HepG2 (cell line): ENCODE measurements at regions not wholly inside any gene's neighbourhood (a gene's known extent, or its start where the extent isn't known, plus 50 kb on each side); places are given as distances from the start of the nearest gene placed in this dataset.

Experiments
- ATAC-seq: fragments of 200-7000 bp; cut with Tn5 transposase; 3 replicates; pipeline ENCODE4 v1.9.1; 2020; ENCODE audit warnings: mild to moderate bottlenecking, moderate library complexity
- BruUV-seq: library from RNA; stranded (reverse); fragments of 400-500 nt; replicated peaks from 2 replicates; lab custom pipeline; 2021; lab: Mats Ljungman, UMichigan
- CTCF ChIA-PET: fragments of 300-600 bp; formaldehyde crosslinking; extraction: SDS; loops from one replicate; lab custom pipeline; 2021; ENCODE audit warnings: low total read pairs, inconsistent platforms, low intra/inter-chr PET ratio; lab: Yijun Ruan, JAX
- POLR2A ChIA-PET: fragments of 350-600 bp; sonication (Branson Sonifier 250); formaldehyde crosslinking; loops from one replicate; lab custom pipeline; 2020; ENCODE audit warnings: antibody characterized with exemption, inconsistent platforms; lab: Yijun Ruan, JAX
- DNase-seq: peaks from one replicate; pipeline ENCODE4 v3.0.0-alpha.2; 2015; ENCODE audit warnings: low spot score
- FAIRE-seq: peaks from 3 replicates; lab custom pipeline; 2011; peaks lifted over from hg19 to GRCh38; lab: Jason Lieb, UNC
- H2AFZ ChIP-seq: one replicate; pipeline ENCODE4 v1.6.1; 2011; ENCODE audit warnings: low read length, inconsistent platforms
- H3K27ac ChIP-seq: fragments of 300-600 bp; 3 replicates; pipeline ENCODE4 v1.8.0; 2011; ENCODE audit warnings: mixed run types, mild to moderate bottlenecking, mixed read lengths, low read length, inconsistent platforms; ENCODE audit not compliant: insufficient read depth; ENCODE audit errors: extremely low read length
- H3K27me3 ChIP-seq, 2 experiments: fragments of 200-600 bp in 1 of 2; 2 replicates in 1 of 2; 3 replicates in 1 of 2; pipeline versions ENCODE4 v1.6.0 to v1.8.0; 2011; ENCODE audit warnings: low read length in 2 of 2, mild to moderate bottlenecking in 2 of 2, moderate library complexity in 2 of 2, inconsistent platforms in 1 of 2; ENCODE audit not compliant: insufficient read depth in 2 of 2, control insufficient read depth in 1 of 2
- H3K36me3 ChIP-seq, 2 experiments: fragments of 200-600 bp in 1 of 2; replicated peaks in 1 of 2; 2 replicates in 1 of 2; 3 replicates in 1 of 2; pipeline versions ENCODE4 v1.5.1 to v1.8.0; 2011; ENCODE audit warnings: low read length in 2 of 2, inconsistent platforms in 1 of 2; ENCODE audit not compliant: insufficient read depth in 2 of 2, control insufficient read depth in 1 of 2
- H3K4me1 ChIP-seq: 2 replicates; pipeline ENCODE4 v1.5.1; 2012; ENCODE audit warnings: low read length, inconsistent platforms; ENCODE audit not compliant: insufficient read depth
- H3K4me2 ChIP-seq: 2 replicates; pipeline ENCODE4 v1.6.0; 2011; ENCODE audit warnings: low read depth, low read length, inconsistent platforms
- H3K4me3 ChIP-seq, 3 experiments: fragments of 200-600 bp in 1 of 3; sonication (generic), shearing (Covaris generic) in 1 of 3; replicated peaks in 1 of 3; 2 replicates each; pipeline ENCODE4 v1.5.1; 2011 to 2016; ENCODE audit warnings: low read length in 3 of 3, inconsistent platforms in 2 of 3, low read depth in 2 of 3, mild to moderate bottlenecking in 2 of 3, control low read depth in 1 of 3, mixed read lengths in 1 of 3; ENCODE audit not compliant: insufficient read depth in 1 of 3
- H3K79me2 ChIP-seq: one replicate; pipeline ENCODE4 v1.6.1; 2011; ENCODE audit warnings: low read length, inconsistent platforms; ENCODE audit not compliant: insufficient read depth
- H3K9ac ChIP-seq: 2 replicates; pipeline ENCODE4 v1.6.0; 2011; ENCODE audit warnings: mild to moderate bottlenecking, low read depth, low read length, inconsistent platforms; ENCODE audit not compliant: insufficient read depth
- H3K9me3 ChIP-seq: 2 replicates; pipeline ENCODE4 v1.5.1; 2012; ENCODE audit warnings: mild to moderate bottlenecking, low read length
- H4K20me1 ChIP-seq: 2 replicates; pipeline ENCODE4 v1.6.0; 2011; ENCODE audit warnings: inconsistent platforms, mild to moderate bottlenecking, low read length, moderate library complexity; ENCODE audit not compliant: insufficient read depth
- HOXA7 ChIP-seq: sonication (generic); formaldehyde crosslinking; IDR thresholded peaks from 2 replicates; pipeline ENCODE4 v1.8.1; 2022; ENCODE audit warnings: mild to moderate bottlenecking, missing genetic modification reagents, moderate library complexity
- KAT2B ChIP-seq: fragments of 150-350 bp; IDR thresholded peaks from 2 replicates; pipeline ENCODE4 v1.6.1; 2014; ENCODE audit warnings: low read depth, low read length, borderline replicate concordance
- KLF16 ChIP-seq, 2 experiments: sonication (generic) in 1 of 2; formaldehyde crosslinking in 1 of 2; IDR thresholded peaks; 2 replicates each; pipeline versions ENCODE4 v1.6.1 to v1.8.0; 2016 to 2023; ENCODE audit warnings: missing genetic modification reagents in 2 of 2, missing compliant biosample characterization in 1 of 2
- KMT2B ChIP-seq: IDR thresholded peaks from 2 replicates; pipeline ENCODE4 v1.6.1; 2016; ENCODE audit warnings: missing genetic modification reagents, missing compliant biosample characterization
- NCOA1 ChIP-seq: sonication (generic); formaldehyde crosslinking; IDR thresholded peaks from 2 replicates; pipeline ENCODE4 v1.9.0; 2021; ENCODE audit warnings: missing genetic modification reagents
- ZNF234 ChIP-seq: sonication (generic); formaldehyde crosslinking; conservative IDR thresholded peaks from 2 replicates; pipeline ENCODE4 v1.5.1; 2020; ENCODE audit warnings: mild to moderate bottlenecking, missing genetic modification reagents
- ZNF879 ChIP-seq: sonication (generic); formaldehyde crosslinking; IDR thresholded peaks from 2 replicates; pipeline ENCODE4 v1.8.1; 2023; ENCODE audit warnings: missing genetic modification reagents
- WGBS: methylation state at CpG from one replicate; pipeline ENCODE4 v1.1.6; 2017; ENCODE audit warnings: low lambda C conversion rate; 5-methylcytosine and 5-hydroxymethylcytosine counted together
- in situ Hi-C: cut with HindIII; loops from 2 replicates; pipeline ENCODE4 v1.10.0; 2017; ENCODE audit warnings: low pct_unique_long_range_greater_than_20kb; ENCODE audit not compliant: extremely low pct_ligation_motif_present
- intact Hi-C: fragments of 100-400 bp; cut with micrococcal nuclease; formaldehyde crosslinking; loops from one replicate; pipeline ENCODE4 v1.10.0; 2022; ENCODE audit not compliant: unreplicated experiment
- TF ChIP-seq, protein P1 (sequence below): sonication (generic); formaldehyde crosslinking; IDR thresholded peaks from 2 replicates; pipeline ENCODE4 v1.4.0; 2020; ENCODE audit warnings: mild to moderate bottlenecking, missing genetic modification reagents
- TF ChIP-seq, protein P2 (sequence below), 2 experiments: fragments of 450-650 bp in 1 of 2; sonication (generic) in 1 of 2; formaldehyde crosslinking in 1 of 2; IDR thresholded peaks; 2 replicates each; pipeline versions ENCODE4 v1.6.1 to v1.8.0; 2016 to 2022; ENCODE audit warnings: antibody characterized with exemption in 1 of 2, mild to moderate bottlenecking in 1 of 2, missing genetic modification reagents in 1 of 2
- TF ChIP-seq, protein P3 (sequence below): sonication (generic); formaldehyde crosslinking; IDR thresholded peaks from 2 replicates; pipeline ENCODE4 v1.8.0; 2022; ENCODE audit warnings: mild to moderate bottlenecking, missing genetic modification reagents

DNA sequence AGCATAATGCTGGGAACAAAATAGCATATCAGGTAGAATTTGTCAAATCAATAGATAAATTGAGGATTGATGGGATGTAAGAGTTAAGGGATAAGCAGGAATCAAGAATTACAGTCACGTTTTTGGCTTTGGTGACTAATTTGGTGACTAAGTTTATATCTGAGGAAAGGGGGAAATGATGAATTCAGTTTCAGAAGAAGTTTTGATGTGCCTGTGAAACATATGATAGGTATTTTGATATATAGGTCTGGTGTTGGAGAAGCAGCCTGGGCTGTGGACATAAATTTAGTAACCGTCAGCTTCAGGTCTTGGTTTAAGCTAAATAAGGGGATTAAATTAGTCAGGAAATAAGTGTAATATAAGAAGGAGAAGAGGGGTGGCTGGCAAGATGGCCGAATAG lies 79.0 kb upstream of the EDA2R start:
- no peaks in the 10 kb centered on the region for H3K36me3 ChIP-seq
- no TSS peak for BruUV-seq
- POLR2A ChIA-PET, result no interaction called here
- H3K4me2 ChIP-seq, result no peak overlapping the region
- DNase-seq, result no peak
- no peaks in the 10 kb centered on the region for H3K9me3 ChIP-seq
- H3K27me3 ChIP-seq, result no peaks in the 10 kb centered on the region
- FAIRE-seq, result no peak
- no peak for ATAC-seq
- no peaks in the 10 kb centered on the region for H3K4me1 ChIP-seq
- intact Hi-C loops, result no loop called here
- no peaks in the 10 kb centered on the region for H4K20me1 ChIP-seq
- no peak overlapping the region for H3K9ac ChIP-seq
- no peak overlapping the region for H3K4me3 ChIP-seq
- H3K27ac ChIP-seq, result no peak overlapping the region
- in situ Hi-C loops, result no loop called here
- CTCF ChIA-PET, result no interaction called here
- H3K79me2 ChIP-seq, result no peaks in the 10 kb centered on the region
- WGBS, result 3% methylated on average over 3 of the region's 3 CpGs
- no peak overlapping the region for H2AFZ ChIP-seq
- TF ChIP-seq, protein P1, sequence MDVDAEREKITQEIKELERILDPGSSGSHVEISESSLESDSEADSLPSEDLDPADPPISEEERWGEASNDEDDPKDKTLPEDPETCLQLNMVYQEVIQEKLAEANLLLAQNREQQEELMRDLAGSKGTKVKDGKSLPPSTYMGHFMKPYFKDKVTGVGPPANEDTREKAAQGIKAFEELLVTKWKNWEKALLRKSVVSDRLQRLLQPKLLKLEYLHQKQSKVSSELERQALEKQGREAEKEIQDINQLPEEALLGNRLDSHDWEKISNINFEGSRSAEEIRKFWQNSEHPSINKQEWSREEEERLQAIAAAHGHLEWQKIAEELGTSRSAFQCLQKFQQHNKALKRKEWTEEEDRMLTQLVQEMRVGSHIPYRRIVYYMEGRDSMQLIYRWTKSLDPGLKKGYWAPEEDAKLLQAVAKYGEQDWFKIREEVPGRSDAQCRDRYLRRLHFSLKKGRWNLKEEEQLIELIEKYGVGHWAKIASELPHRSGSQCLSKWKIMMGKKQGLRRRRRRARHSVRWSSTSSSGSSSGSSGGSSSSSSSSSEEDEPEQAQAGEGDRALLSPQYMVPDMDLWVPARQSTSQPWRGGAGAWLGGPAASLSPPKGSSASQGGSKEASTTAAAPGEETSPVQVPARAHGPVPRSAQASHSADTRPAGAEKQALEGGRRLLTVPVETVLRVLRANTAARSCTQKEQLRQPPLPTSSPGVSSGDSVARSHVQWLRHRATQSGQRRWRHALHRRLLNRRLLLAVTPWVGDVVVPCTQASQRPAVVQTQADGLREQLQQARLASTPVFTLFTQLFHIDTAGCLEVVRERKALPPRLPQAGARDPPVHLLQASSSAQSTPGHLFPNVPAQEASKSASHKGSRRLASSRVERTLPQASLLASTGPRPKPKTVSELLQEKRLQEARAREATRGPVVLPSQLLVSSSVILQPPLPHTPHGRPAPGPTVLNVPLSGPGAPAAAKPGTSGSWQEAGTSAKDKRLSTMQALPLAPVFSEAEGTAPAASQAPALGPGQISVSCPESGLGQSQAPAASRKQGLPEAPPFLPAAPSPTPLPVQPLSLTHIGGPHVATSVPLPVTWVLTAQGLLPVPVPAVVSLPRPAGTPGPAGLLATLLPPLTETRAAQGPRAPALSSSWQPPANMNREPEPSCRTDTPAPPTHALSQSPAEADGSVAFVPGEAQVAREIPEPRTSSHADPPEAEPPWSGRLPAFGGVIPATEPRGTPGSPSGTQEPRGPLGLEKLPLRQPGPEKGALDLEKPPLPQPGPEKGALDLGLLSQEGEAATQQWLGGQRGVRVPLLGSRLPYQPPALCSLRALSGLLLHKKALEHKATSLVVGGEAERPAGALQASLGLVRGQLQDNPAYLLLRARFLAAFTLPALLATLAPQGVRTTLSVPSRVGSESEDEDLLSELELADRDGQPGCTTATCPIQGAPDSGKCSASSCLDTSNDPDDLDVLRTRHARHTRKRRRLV, result no peak
- TF ChIP-seq, protein P2, sequence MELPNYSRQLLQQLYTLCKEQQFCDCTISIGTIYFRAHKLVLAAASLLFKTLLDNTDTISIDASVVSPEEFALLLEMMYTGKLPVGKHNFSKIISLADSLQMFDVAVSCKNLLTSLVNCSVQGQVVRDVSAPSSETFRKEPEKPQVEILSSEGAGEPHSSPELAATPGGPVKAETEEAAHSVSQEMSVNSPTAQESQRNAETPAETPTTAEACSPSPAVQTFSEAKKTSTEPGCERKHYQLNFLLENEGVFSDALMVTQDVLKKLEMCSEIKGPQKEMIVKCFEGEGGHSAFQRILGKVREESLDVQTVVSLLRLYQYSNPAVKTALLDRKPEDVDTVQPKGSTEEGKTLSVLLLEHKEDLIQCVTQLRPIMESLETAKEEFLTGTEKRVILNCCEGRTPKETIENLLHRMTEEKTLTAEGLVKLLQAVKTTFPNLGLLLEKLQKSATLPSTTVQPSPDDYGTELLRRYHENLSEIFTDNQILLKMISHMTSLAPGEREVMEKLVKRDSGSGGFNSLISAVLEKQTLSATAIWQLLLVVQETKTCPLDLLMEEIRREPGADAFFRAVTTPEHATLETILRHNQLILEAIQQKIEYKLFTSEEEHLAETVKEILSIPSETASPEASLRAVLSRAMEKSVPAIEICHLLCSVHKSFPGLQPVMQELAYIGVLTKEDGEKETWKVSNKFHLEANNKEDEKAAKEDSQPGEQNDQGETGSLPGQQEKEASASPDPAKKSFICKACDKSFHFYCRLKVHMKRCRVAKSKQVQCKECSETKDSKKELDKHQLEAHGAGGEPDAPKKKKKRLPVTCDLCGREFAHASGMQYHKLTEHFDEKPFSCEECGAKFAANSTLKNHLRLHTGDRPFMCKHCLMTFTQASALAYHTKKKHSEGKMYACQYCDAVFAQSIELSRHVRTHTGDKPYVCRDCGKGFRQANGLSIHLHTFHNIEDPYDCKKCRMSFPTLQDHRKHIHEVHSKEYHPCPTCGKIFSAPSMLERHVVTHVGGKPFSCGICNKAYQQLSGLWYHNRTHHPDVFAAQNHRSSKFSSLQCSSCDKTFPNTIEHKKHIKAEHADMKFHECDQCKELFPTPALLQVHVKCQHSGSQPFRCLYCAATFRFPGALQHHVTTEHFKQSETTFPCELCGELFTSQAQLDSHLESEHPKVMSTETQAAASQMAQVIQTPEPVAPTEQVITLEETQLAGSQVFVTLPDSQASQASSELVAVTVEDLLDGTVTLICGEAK (IDR thresholded peaks at IDR 0.05), result no peak
- TF ChIP-seq, protein P2 (CRISPR knock-in tag; IDR thresholded peaks at IDR 0.05), result no peak
- TF ChIP-seq KMT2B (CRISPR knock-in tag) (no peak), KAT2B (no peak), HOXA7 (CRISPR knock-in tag) (no peak), KLF16 (CRISPR knock-in tag; IDR thresholded peaks at IDR 0.05) (no peak), NCOA1 (no peak), ZNF234 (CRISPR knock-in tag) (no peak), ZNF879 (no peak)
- TF ChIP-seq, protein P3, sequence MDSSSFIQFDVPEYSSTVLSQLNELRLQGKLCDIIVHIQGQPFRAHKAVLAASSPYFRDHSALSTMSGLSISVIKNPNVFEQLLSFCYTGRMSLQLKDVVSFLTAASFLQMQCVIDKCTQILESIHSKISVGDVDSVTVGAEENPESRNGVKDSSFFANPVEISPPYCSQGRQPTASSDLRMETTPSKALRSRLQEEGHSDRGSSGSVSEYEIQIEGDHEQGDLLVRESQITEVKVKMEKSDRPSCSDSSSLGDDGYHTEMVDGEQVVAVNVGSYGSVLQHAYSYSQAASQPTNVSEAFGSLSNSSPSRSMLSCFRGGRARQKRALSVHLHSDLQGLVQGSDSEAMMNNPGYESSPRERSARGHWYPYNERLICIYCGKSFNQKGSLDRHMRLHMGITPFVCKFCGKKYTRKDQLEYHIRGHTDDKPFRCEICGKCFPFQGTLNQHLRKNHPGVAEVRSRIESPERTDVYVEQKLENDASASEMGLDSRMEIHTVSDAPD (CRISPR knock-in tag), result no peak
